GM19328 (cell line): ENCODE measurements at regions not wholly inside any gene's neighbourhood (a gene's known extent, or its start where the extent isn't known, plus 50 kb on each side); places are given as distances from the start of the nearest gene placed in this dataset.
"Not testable (repeated sequence)": the region's sequence is repeated elsewhere in the genome, so short reads cannot be mapped to it uniquely, and the experiment has no call there.

Source experiments
- ATAC-seq: cut with Tn5 transposase; IDR thresholded peaks from one replicate; pipeline ENCODE4 v1.9.1; 2021; ENCODE audit warnings: mild to moderate bottlenecking, moderate library complexity; ENCODE audit not compliant: unreplicated experiment

DNA sequence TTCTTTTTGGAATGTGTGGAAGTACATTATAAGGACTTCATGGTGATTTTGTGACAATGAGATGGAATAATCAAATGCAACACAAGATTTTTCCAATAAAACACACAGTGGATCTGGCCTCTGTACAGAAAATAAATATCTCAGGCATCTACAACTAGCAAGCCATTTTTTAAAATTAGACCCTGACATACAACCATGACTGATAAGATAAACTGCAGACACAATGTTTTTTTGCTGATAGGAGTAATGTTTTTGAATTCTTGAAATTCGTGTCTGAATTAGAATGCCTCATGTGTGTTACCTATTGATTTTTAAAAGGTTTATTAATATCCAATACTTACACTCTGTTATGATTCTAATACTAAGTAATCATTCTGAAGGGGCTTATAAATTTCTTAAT, 328.1 kb downstream of the HGF start:
- ATAC-seq, result no peak

DNA sequence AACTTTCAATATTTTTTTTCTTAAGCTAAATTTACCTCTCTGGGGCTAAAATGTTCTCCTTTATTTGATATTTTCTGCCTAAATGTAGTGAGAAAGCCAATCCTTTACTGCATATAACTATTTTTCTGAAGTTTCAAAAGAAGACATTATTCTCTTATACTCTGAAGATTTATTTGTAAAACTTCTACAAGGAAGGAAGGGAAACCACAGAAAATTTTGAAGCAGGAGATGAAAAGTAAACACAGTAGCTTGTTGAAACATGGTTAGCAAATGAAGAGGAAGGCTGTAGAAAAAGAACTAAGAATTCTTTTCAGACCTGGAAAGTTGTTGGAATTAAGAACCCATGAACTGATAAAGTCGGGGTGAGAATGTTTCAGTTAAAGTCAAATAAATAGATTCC, 330.3 kb downstream of the HGF start:
- ATAC-seq, result no peak

GRCh38 chr7:81437160-81437559, 332.7 kb downstream of the HGF start:
- ATAC-seq, result not testable (repeated sequence)

- no peak for ATAC-seq
These were observed 336.0 kb downstream of the HGF start for GRCh38 chr7:81433692-81434331.

- ATAC-seq, result no peak
These were observed 336.6 kb downstream of the HGF start for GRCh38 chr7:81433206-81433605.

- no peak for ATAC-seq
These were observed 339.1 kb downstream of the HGF start for GRCh38 chr7:81430761-81431160.

GRCh38 chr7:81430150-81430549, 339.7 kb downstream of the HGF start:
- no peak for ATAC-seq

DNA sequence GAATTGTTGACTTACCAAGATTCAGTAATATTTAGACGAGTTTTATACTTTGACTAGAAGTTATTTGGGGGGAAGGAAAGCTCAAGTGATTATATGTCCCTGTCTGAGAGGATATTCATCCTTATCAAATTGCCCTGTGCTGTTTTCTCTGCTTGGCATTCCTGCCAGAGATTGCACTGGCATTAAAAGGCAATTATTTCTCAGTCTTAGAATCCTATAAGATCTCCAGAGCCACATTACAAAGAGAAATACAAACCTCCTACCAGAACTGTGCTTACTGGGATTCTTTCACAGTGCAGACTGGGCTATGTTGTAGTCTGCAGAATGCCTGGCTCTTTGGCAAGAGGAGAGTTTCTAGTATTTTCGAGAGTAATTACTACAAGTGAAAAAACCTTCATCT, 342.4 kb downstream of the HGF start:
- ATAC-seq, result no peak

- no peak for ATAC-seq
These were observed 349.2 kb downstream of the HGF start for GRCh38 chr7:81420526-81421226.

- no peak for ATAC-seq
These were observed 350.1 kb downstream of the HGF start for GRCh38 chr7:81419731-81420130.

DNA sequence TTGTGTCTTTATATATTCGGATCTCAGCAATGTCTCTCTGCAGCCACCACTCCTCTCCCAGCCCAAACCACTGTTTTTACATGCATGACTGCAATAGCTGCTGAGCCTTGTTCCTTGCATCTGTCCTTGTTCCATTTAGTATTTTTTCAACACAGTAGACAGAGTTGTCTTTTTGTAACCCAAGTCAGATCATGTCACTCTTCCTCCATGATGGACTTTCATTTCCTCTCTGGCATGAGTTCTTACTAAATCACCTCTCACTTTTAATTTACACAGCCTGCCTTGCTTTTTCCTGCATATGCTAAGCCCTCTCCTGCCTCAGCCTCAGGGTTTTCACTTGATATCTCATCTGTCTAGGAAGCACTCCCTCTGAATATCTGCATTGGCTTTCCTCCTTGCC, 353.2 kb downstream of the HGF start:
- ATAC-seq, result no peak

- no peak for ATAC-seq
These were observed 354.7 kb downstream of the HGF start for GRCh38 chr7:81415181-81415580.

GRCh38 chr7:81414411-81414810, 355.4 kb downstream of the HGF start:
- ATAC-seq, result no peak

DNA sequence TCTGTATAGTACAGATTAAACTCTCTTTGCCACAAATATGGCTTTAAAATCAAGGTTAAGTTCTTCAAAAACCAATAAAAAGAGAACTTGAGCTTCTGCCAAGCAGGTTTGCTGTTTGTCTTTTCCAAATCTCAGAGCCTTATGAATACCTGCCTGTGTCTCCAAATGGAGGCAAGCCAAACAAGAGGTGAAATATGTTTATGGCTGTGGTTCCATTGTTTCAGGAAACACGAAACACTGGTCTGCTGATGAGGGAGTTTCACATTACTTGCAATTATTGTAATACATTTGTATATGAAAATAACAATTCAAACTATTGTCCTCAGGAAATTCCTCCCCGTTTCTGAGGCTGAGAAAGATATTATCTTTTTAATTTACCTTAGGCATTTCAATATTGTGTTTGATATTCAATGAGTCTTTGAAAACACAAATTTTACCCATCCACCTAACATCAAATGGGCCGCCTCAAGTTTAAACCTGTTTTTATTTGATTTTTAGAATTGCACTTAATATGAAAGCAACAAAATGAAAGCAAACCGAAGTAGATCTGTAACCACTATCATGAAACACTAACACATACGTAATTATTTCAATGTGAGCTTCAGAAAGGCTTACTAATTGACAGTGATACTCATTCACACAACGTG, 359.3 kb downstream of the HGF start:
- no peak for ATAC-seq

- no peak for ATAC-seq
These were observed 361.1 kb downstream of the HGF start for GRCh38 chr7:81408728-81409127.

DNA sequence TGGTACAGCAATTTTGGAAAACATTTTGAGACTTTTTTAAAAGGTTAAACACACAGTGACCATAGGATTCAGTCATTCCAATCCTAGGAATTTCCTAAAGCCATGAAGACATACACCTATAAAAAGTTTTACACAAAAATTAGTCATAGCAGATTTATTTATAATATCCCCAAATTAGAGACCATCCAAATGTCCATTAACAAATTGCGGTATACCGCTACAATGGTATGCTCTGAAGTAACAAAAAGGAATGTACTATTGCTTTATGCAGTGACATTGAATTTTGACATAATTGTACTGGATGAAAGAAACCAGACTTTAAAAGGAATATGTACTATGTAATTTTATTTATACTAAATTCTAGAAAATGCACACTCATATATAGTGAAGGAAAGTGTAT, 362.8 kb downstream of the HGF start:
- ATAC-seq, result no peak

DNA sequence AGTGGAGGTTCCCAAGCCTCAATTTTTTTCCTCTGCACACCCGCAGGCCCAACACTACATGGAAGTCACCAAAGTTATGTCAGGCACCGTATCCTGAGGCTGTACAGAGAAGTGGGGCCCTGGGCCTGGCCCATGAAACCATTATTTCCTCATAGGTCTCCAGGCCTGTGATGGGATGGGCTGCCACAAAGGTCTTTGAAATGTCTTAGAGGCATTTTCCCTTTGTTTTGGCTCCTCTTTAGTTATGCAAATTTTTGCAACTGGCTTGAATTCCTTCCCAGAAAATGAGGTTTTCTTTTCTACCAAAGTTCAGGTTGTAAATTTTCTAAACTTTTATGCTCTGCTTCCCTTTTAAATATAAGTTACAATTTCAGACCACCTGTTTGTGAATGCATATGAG, 365.2 kb downstream of the HGF start:
- no peak for ATAC-seq

- ATAC-seq, result no peak
These were observed 367.6 kb downstream of the HGF start for GRCh38 chr7:81402227-81402626.

DNA sequence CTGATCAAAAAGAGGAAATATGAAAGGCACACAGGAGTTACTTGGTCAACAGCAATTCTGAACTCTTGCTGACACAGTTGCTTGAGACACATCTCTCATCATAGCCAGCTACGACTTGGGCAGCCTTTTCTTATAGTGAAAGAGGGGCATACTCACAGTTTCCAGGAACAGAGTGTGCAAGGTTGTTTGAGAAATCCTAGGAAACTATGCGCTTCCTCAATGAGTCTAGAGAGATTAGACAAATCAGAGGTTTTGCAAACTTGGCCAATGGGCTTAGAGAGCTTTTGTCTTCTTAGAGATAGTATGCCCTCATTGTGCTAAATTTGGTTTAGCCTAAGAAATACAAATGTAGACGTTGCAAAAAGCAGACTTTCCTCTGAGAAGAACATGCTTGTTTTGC, 370.4 kb downstream of the HGF start:
- ATAC-seq, result no peak

GRCh38 chr7:81394029-81394428, 375.8 kb downstream of the HGF start:
- ATAC-seq, result no peak

GRCh38 chr7:81393018-81393417, 376.8 kb downstream of the HGF start:
- ATAC-seq, result no peak

DNA sequence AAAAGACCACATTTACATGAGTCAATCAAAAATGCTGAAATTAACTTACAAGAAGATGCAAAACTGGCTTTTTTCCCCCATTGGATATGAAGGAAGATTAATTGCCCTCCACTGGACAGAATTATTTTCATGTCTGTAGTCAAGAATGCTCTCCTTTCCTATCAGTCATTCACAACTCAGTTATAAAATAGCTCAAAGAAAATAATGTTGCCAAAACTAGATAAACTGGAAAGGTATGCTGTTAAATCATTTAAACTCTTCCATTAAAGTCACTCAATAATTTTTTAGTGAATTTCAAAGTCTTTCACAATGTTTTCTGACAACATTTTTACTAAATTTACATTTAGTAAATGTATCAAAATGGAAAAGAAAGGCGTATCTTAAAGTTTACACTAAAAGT, 384.5 kb downstream of the HGF start:
- ATAC-seq, result no peak
